MM.1S (cell line): ENCODE measurements at regions not wholly inside any gene's neighbourhood (a gene's known extent, or its start where the extent isn't known, plus 50 kb on each side); places are given as distances from the start of the nearest gene placed in this dataset.

Experiments used
- CTCF ChIP-seq: fragments of 300-600 bp; sonication (generic); IDR thresholded peaks from 2 replicates; pipeline ENCODE4 v1.5.1; 2016; ENCODE audit warnings: antibody characterized with exemption, low read length, mixed read lengths
- EZH2 ChIP-seq: fragments of 300-600 bp; sonication (generic); optimal IDR thresholded peaks from 2 replicates; pipeline ENCODE3; 2017; ENCODE audit warnings: low read depth, mild to moderate bottlenecking, antibody characterized with exemption, low read length, mixed read lengths
- EZH2phosphoT487 ChIP-seq: fragments of 300-600 bp; sonication (generic); IDR thresholded peaks from 2 replicates; pipeline ENCODE4 v1.6.1; 2018; ENCODE audit warnings: antibody characterized with exemption, low read length

GRCh38 chr6:143614235-143614634 lies 63.5 kb upstream of the PHACTR2 start:
- TF ChIP-seq EZH2phosphoT487 (no peak), CTCF (no peak), EZH2 (no peak)
